ENCODE measurements at regions not wholly inside any gene's neighbourhood (a gene's known extent, or its start where the extent isn't known, plus 50 kb on each side); places are given as distances from the start of the nearest gene placed in this dataset.

- TF ChIP-seq POLR2AphosphoS5 (IDR thresholded peaks at IDR 0.05) (no peak), POLR2A (IDR thresholded peaks at IDR 0.05) (no peak), CTCF (IDR thresholded peaks at IDR 0.05) (no peak)
Observed at GRCh38 chr3:75061806-75062205, 447.3 kb upstream of the CNTN3 start.

All from prostate gland (tissue), 2 donors.